BE2C (cell line): ENCODE measurements at regions not wholly inside any gene's neighbourhood (a gene's known extent, or its start where the extent isn't known, plus 50 kb on each side); places are given as distances from the start of the nearest gene placed in this dataset.

Source experiments
- DNase-seq: peaks from one replicate; pipeline ENCODE4 v3.0.0-alpha.2; 2020
- H3K27me3 ChIP-seq: fragments of 250-450 bp; sonication (Bioruptor Pico); 2 replicates; pipeline ENCODE4 v1.5.1; 2020; ENCODE audit warnings: mild to moderate bottlenecking
- H3K36me3 ChIP-seq: fragments of 250-450 bp; sonication (Bioruptor Pico); 2 replicates; pipeline ENCODE4 v1.5.1; 2020; ENCODE audit warnings: mild to moderate bottlenecking
- H3K4me1 ChIP-seq: fragments of 250-450 bp; sonication (Bioruptor Pico); 2 replicates; pipeline ENCODE4 v1.5.1; 2020
- H3K4me3 ChIP-seq: 2 replicates; pipeline ENCODE4 v1.5.1; 2011; ENCODE audit warnings: low read depth, low read length
- H3K9me3 ChIP-seq: fragments of 250-450 bp; sonication (Bioruptor Pico); 2 replicates; pipeline ENCODE4 v1.5.1; 2020
- CTCF ChIP-seq: IDR thresholded peaks from 2 replicates; pipeline ENCODE4 v1.5.1; 2012; ENCODE audit warnings: mild to moderate bottlenecking, low read depth, low read length

DNA sequence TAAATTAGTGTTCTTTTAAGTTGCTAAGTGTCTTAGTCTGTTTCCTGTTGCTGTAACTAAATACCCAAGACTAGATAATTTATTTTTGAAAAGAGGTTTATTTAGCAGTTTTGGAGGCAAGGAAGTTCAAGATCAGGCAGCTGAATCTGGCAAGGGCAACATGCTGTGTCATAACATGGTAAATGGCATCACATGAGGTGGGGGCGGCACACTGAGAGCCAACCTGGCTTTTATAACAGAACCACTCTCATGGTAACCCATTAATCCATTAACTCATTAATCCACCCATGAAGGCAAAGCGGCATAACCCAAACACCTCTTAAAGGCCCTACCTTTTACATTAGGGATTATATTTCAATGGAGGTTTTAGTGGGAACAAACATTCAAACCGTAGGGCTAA is 182.2 kb upstream of the GATB start:
- Histone ChIP-seq H3K36me3 (no peaks in the 10 kb centered on the region), H3K9me3 (no peaks in the 10 kb centered on the region; the same call in 1 of the 2 replicates), H3K27me3 (no peaks in the 10 kb centered on the region), H3K4me3 (no peak overlapping the region), H3K4me1 (no peaks in the 10 kb centered on the region)
- no peak for TF ChIP-seq CTCF
- no peak for DNase-seq

- Histone ChIP-seq H3K4me3 (no peak overlapping the region), H3K4me1 (no peaks in the 10 kb centered on the region), H3K36me3 (no peaks in the 10 kb centered on the region), H3K9me3 (no peaks in the 10 kb centered on the region; the same call in 1 of the 2 replicates), H3K27me3 (no peaks in the 10 kb centered on the region)
- no peak for TF ChIP-seq CTCF
- DNase-seq: no peak
Measured at GRCh38 chr4:151940926-151941617, 180.3 kb upstream of the GATB start.

DNA sequence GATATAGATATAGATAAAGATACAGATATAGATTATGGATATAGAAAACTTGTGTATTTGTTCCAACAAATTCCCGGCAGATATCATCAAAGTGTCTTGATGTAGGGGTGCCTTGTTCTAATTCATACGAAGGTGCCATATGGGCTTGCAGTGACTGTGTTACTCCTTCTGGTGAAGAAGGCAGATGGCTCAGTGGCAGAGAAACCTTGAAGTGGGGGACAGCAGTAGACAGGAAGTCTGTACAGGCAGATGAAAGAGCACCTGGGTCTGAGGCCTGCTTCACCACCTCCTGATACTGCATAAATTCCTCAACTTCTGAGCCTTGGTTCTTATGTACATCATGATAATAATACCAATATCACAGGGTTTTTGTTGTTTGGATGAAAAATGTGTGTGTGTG is 179.5 kb upstream of the GATB start:
- Histone ChIP-seq H3K9me3 (no peaks in the 10 kb centered on the region), H3K36me3 (no peaks in the 10 kb centered on the region), H3K4me1 (no peaks in the 10 kb centered on the region), H3K27me3 (no peaks in the 10 kb centered on the region), H3K4me3 (no peak overlapping the region)
- no peak for DNase-seq
- no peak for TF ChIP-seq CTCF

DNA sequence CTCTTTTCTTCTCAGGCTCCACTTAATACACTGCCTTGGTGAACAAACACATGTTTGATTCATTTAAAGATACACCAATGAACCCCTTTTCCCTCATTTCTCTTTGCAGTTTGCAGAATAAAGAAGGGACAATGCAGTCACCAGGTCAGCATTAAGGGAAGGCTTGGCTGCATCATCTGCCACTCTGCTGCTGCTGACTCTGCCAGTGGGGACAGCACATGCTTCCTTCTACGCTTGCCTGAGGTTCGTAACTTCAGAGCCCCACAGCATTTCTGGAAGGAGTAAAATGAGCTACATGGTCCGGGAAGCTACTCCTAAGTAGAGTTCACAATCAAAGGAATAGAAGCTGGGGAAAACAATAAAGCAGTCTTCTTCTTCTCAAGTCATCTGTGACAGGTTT is 178.9 kb upstream of the GATB start:
- DNase-seq: no peak
- H3K4me3 ChIP-seq: no peak overlapping the region
- no peaks in the 10 kb centered on the region for H3K27me3 ChIP-seq
- no peak for TF ChIP-seq CTCF
- no peaks in the 10 kb centered on the region for H3K9me3 ChIP-seq
- H3K4me1 ChIP-seq: no peaks in the 10 kb centered on the region
- no peaks in the 10 kb centered on the region for H3K36me3 ChIP-seq

GRCh38 chr4:151935411-151935810 is 174.6 kb upstream of the GATB start:
- Histone ChIP-seq H3K36me3 (no peaks in the 10 kb centered on the region), H3K9me3 (no peaks in the 10 kb centered on the region), H3K27me3 (no peaks in the 10 kb centered on the region), H3K4me3 (no peak overlapping the region), H3K4me1 (no peaks in the 10 kb centered on the region)
- TF ChIP-seq CTCF: no peak
- no peak for DNase-seq

GRCh38 chr4:151934766-151935165 is 174.0 kb upstream of the GATB start:
- TF ChIP-seq CTCF: no peak
- Histone ChIP-seq H3K36me3 (no peaks in the 10 kb centered on the region), H3K9me3 (no peaks in the 10 kb centered on the region), H3K4me3 (no peak overlapping the region), H3K4me1 (no peaks in the 10 kb centered on the region), H3K27me3 (no peaks in the 10 kb centered on the region)
- DNase-seq: no peak
